ENCODE measurements at regions not wholly inside any gene's neighbourhood (a gene's known extent, or its start where the extent isn't known, plus 50 kb on each side); places are given as distances from the start of the nearest gene placed in this dataset.
A peak's percentile ranks its signal among the peaks of the same experiment; 100 is the strongest.

GRCh38 chr17:69605571-69605970 is 191.1 kb downstream of the MAP2K6 start:
- Histone ChIP-seq H3K27me3 (ENCODE audit: control insufficient read depth, insufficient read depth, low read length) (no peaks in the 10 kb centered on the region), H3K4me1 (ENCODE audit: control insufficient read depth, insufficient read depth, low read length) (no peaks in the 10 kb centered on the region), H3K36me3 (ENCODE audit: control insufficient read depth, insufficient read depth, low read length) (no peaks in the 10 kb centered on the region), H3K4me3 (ENCODE audit: low read length) (no peak overlapping the region), H3K27ac (ENCODE audit: low read length) (no peak overlapping the region), H3K9me3 (ENCODE audit: control insufficient read depth, insufficient read depth, low read length) (no peaks in the 10 kb centered on the region)
- WGBS (ENCODE audit: insufficient coverage, insufficient read length) = no CpG with 5 or more reads among the region's 5 CpGs
- DNase-seq (ENCODE audit: low read depth, low spot score) = no peak

- no peak for DNase-seq (ENCODE audit: low read depth, low spot score)
- Histone ChIP-seq H3K4me1 (ENCODE audit: control insufficient read depth, insufficient read depth, low read length) (no peaks in the 10 kb centered on the region), H3K9me3 (ENCODE audit: control insufficient read depth, insufficient read depth, low read length) (no peaks in the 10 kb centered on the region), H3K27me3 (ENCODE audit: control insufficient read depth, insufficient read depth, low read length) (no peaks in the 10 kb centered on the region), H3K36me3 (ENCODE audit: control insufficient read depth, insufficient read depth, low read length) (no peaks in the 10 kb centered on the region), H3K27ac (ENCODE audit: low read length) (no peak overlapping the region), H3K4me3 (ENCODE audit: low read length) (no peak overlapping the region)
- WGBS (ENCODE audit: insufficient coverage, insufficient read length) = no CpG with 5 or more reads among the region's 5 CpGs
Measured at GRCh38 chr17:69606142-69606800, 191.8 kb downstream of the MAP2K6 start.

- Histone ChIP-seq H3K36me3 (ENCODE audit: control insufficient read depth, insufficient read depth, low read length) (no peaks in the 10 kb centered on the region), H3K27me3 (ENCODE audit: control insufficient read depth, insufficient read depth, low read length) (no peaks in the 10 kb centered on the region), H3K27ac (ENCODE audit: low read length) (no peak overlapping the region), H3K9me3 (ENCODE audit: control insufficient read depth, insufficient read depth, low read length) (no peaks in the 10 kb centered on the region), H3K4me3 (ENCODE audit: low read length) (no peak overlapping the region), H3K4me1 (ENCODE audit: control insufficient read depth, insufficient read depth, low read length) (no peaks in the 10 kb centered on the region)
- DNase-seq (ENCODE audit: low read depth, low spot score) = peak; percentile 55
- WGBS (ENCODE audit: insufficient coverage, insufficient read length) = no CpG with 5 or more reads among the region's 6 CpGs
Measured at GRCh38 chr17:69607162-69607834, 192.8 kb downstream of the MAP2K6 start.

- Histone ChIP-seq H3K27ac (ENCODE audit: low read length) (no peak overlapping the region), H3K36me3 (ENCODE audit: control insufficient read depth, insufficient read depth, low read length) (no peaks in the 10 kb centered on the region), H3K9me3 (ENCODE audit: control insufficient read depth, insufficient read depth, low read length) (no peaks in the 10 kb centered on the region), H3K27me3 (ENCODE audit: control insufficient read depth, insufficient read depth, low read length) (no peaks in the 10 kb centered on the region), H3K4me3 (ENCODE audit: low read length) (no peak overlapping the region), H3K4me1 (ENCODE audit: control insufficient read depth, insufficient read depth, low read length) (no peaks in the 10 kb centered on the region)
- no peak for DNase-seq (ENCODE audit: low read depth, low spot score)
- no CpG with 5 or more reads among the region's 2 CpGs for WGBS (ENCODE audit: insufficient coverage, insufficient read length)
Measured at GRCh38 chr17:69608141-69608540, 193.6 kb downstream of the MAP2K6 start.

- no peak for DNase-seq (ENCODE audit: low read depth, low spot score)
- Histone ChIP-seq H3K27ac (ENCODE audit: low read length) (no peak overlapping the region), H3K36me3 (ENCODE audit: control insufficient read depth, insufficient read depth, low read length) (no peaks in the 10 kb centered on the region), H3K9me3 (ENCODE audit: control insufficient read depth, insufficient read depth, low read length) (no peaks in the 10 kb centered on the region), H3K27me3 (ENCODE audit: control insufficient read depth, insufficient read depth, low read length) (no peaks in the 10 kb centered on the region), H3K4me3 (ENCODE audit: low read length) (no peak overlapping the region), H3K4me1 (ENCODE audit: control insufficient read depth, insufficient read depth, low read length) (no peaks in the 10 kb centered on the region)
- WGBS (ENCODE audit: insufficient coverage, insufficient read length) = no CpG with 5 or more reads among the region's 4 CpGs
Measured at GRCh38 chr17:69608808-69609472, 194.4 kb downstream of the MAP2K6 start.

GRCh38 chr17:69609473-69610305 is 195.2 kb downstream of the MAP2K6 start:
- WGBS (ENCODE audit: insufficient coverage, insufficient read length) = no CpG with 5 or more reads among the region's 6 CpGs
- no peaks in the 10 kb centered on the region for H3K27me3 ChIP-seq (ENCODE audit: control insufficient read depth, insufficient read depth, low read length)
- peak; percentile 5 for DNase-seq (ENCODE audit: low read depth, low spot score)
- H3K36me3 ChIP-seq (ENCODE audit: control insufficient read depth, insufficient read depth, low read length) = no peaks in the 10 kb centered on the region
- no peak overlapping the region for H3K27ac ChIP-seq (ENCODE audit: low read length)
- no peaks in the 10 kb centered on the region for H3K9me3 ChIP-seq (ENCODE audit: control insufficient read depth, insufficient read depth, low read length)
- H3K4me3 ChIP-seq (ENCODE audit: low read length) = no peak overlapping the region
- no peaks in the 10 kb centered on the region for H3K4me1 ChIP-seq (ENCODE audit: control insufficient read depth, insufficient read depth, low read length)

GRCh38 chr17:69620363-69620762 is 205.9 kb downstream of the MAP2K6 start:
- no peaks in the 10 kb centered on the region for H3K27me3 ChIP-seq (ENCODE audit: control insufficient read depth, insufficient read depth, low read length)
- no peak overlapping the region for H3K27ac ChIP-seq (ENCODE audit: low read length)
- DNase-seq (ENCODE audit: low read depth, low spot score) = no peak
- H3K4me1 ChIP-seq (ENCODE audit: control insufficient read depth, insufficient read depth, low read length) = no peaks in the 10 kb centered on the region
- no peaks in the 10 kb centered on the region for H3K36me3 ChIP-seq (ENCODE audit: control insufficient read depth, insufficient read depth, low read length)
- H3K4me3 ChIP-seq (ENCODE audit: low read length) = no peak overlapping the region
- no CpG with 5 or more reads among the region's 1 CpG for WGBS (ENCODE audit: insufficient coverage, insufficient read length)
- H3K9me3 ChIP-seq (ENCODE audit: control insufficient read depth, insufficient read depth, low read length) = no peaks in the 10 kb centered on the region

- DNase-seq (ENCODE audit: low read depth, low spot score) = no peak
- no peaks in the 10 kb centered on the region for H3K36me3 ChIP-seq (ENCODE audit: control insufficient read depth, insufficient read depth, low read length)
- H3K9me3 ChIP-seq (ENCODE audit: control insufficient read depth, insufficient read depth, low read length) = no peaks in the 10 kb centered on the region
- no peak overlapping the region for H3K4me3 ChIP-seq (ENCODE audit: low read length)
- H3K4me1 ChIP-seq (ENCODE audit: control insufficient read depth, insufficient read depth, low read length) = no peaks in the 10 kb centered on the region
- H3K27me3 ChIP-seq (ENCODE audit: control insufficient read depth, insufficient read depth, low read length) = no peaks in the 10 kb centered on the region
- WGBS (ENCODE audit: insufficient coverage, insufficient read length) = no CpG with 5 or more reads among the region's 2 CpGs
- no peak overlapping the region for H3K27ac ChIP-seq (ENCODE audit: low read length)
Measured at GRCh38 chr17:69625474-69625873, 211.0 kb downstream of the MAP2K6 start.

GRCh38 chr17:69630056-69630635 is 215.6 kb downstream of the MAP2K6 start:
- Histone ChIP-seq H3K36me3 (ENCODE audit: control insufficient read depth, insufficient read depth, low read length) (no peaks in the 10 kb centered on the region), H3K9me3 (ENCODE audit: control insufficient read depth, insufficient read depth, low read length) (no peaks in the 10 kb centered on the region), H3K4me1 (ENCODE audit: control insufficient read depth, insufficient read depth, low read length) (no peaks in the 10 kb centered on the region), H3K4me3 (ENCODE audit: low read length) (no peak overlapping the region), H3K27ac (ENCODE audit: low read length) (no peak overlapping the region), H3K27me3 (ENCODE audit: control insufficient read depth, insufficient read depth, low read length) (no peaks in the 10 kb centered on the region)
- no peak for DNase-seq (ENCODE audit: low read depth, low spot score)
- no CpG with 5 or more reads among the region's 1 CpG for WGBS (ENCODE audit: insufficient coverage, insufficient read length)

- Histone ChIP-seq H3K4me1 (ENCODE audit: control insufficient read depth, insufficient read depth, low read length) (no peaks in the 10 kb centered on the region), H3K4me3 (ENCODE audit: low read length) (no peak overlapping the region), H3K27ac (ENCODE audit: low read length) (no peak overlapping the region), H3K27me3 (ENCODE audit: control insufficient read depth, insufficient read depth, low read length) (no peaks in the 10 kb centered on the region), H3K36me3 (ENCODE audit: control insufficient read depth, insufficient read depth, low read length) (no peaks in the 10 kb centered on the region), H3K9me3 (ENCODE audit: control insufficient read depth, insufficient read depth, low read length) (no peaks in the 10 kb centered on the region)
- WGBS (ENCODE audit: insufficient coverage, insufficient read length) = no CpG with 5 or more reads among the region's 1 CpG
- DNase-seq (ENCODE audit: low read depth, low spot score) = no peak
Measured at GRCh38 chr17:69634844-69635243, 220.3 kb downstream of the MAP2K6 start.
